Trophoblast cell (in vitro differentiated cells and primary cell): ENCODE measurements at regions not wholly inside any gene's neighbourhood (a gene's known extent, or its start where the extent isn't known, plus 50 kb on each side); places are given as distances from the start of the nearest gene placed in this dataset.

ENCODE experiments used
- DNase-seq, 2 donors: peaks; one replicate each; pipeline ENCODE4 v3.0.0-alpha.2; 2016
- H2AFZ ChIP-seq: 2 replicates; pipeline ENCODE4 v1.6.1; 2013; ENCODE audit warnings: low read length, moderate library complexity, mild to moderate bottlenecking; ENCODE audit not compliant: insufficient read depth, poor library complexity
- H2AK5ac ChIP-seq: 2 replicates; pipeline ENCODE4 v1.6.1; 2013; ENCODE audit warnings: mild to moderate bottlenecking, low read length
- H2BK120ac ChIP-seq: 2 replicates; pipeline ENCODE4 v1.6.1; 2013; ENCODE audit warnings: low read length, mild to moderate bottlenecking, moderate library complexity; ENCODE audit not compliant: insufficient read depth, poor library complexity
- H2BK12ac ChIP-seq: 2 replicates; pipeline ENCODE4 v1.6.1; 2013; ENCODE audit warnings: mild to moderate bottlenecking, low read length, moderate library complexity
- H2BK5ac ChIP-seq: 2 replicates; pipeline ENCODE4 v1.6.1; 2013; ENCODE audit warnings: low read length, low read depth, moderate library complexity, mild to moderate bottlenecking; ENCODE audit not compliant: poor library complexity
- H3K14ac ChIP-seq: 2 replicates; pipeline ENCODE4 v1.6.1; 2013; ENCODE audit warnings: mild to moderate bottlenecking, low read length
- H3K18ac ChIP-seq: 2 replicates; pipeline ENCODE4 v1.6.1; 2013; ENCODE audit warnings: mild to moderate bottlenecking, low read length
- H3K23ac ChIP-seq: 2 replicates; pipeline ENCODE4 v1.6.1; 2013; ENCODE audit warnings: low read length
- H3K27ac ChIP-seq: 2 replicates; pipeline ENCODE4 v1.5.1; 2013; ENCODE audit warnings: low read depth, mild to moderate bottlenecking, inconsistent platforms, low read length, moderate library complexity
- H3K27me3 ChIP-seq: 2 replicates; pipeline ENCODE4 v1.6.1; 2013; ENCODE audit warnings: inconsistent platforms, mild to moderate bottlenecking, low read length, moderate library complexity; ENCODE audit not compliant: insufficient read depth
- H3K36me3 ChIP-seq, 2 experiments: 1 replicate in 1 of 2; 2 replicates in 1 of 2; pipeline ENCODE4 v1.6.1; 2013; ENCODE audit warnings: low read length in 2 of 2, mild to moderate bottlenecking in 2 of 2, moderate library complexity in 1 of 2; ENCODE audit not compliant: insufficient read depth in 2 of 2, control insufficient read depth in 1 of 2
- H3K4ac ChIP-seq: 2 replicates; pipeline ENCODE4 v1.6.1; 2013; ENCODE audit warnings: low read depth, mild to moderate bottlenecking, low read length, moderate library complexity
- H3K4me1 ChIP-seq, 2 experiments: 1 replicate in 1 of 2; 2 replicates in 1 of 2; pipeline ENCODE4 v1.6.1; 2013; ENCODE audit warnings: low read length in 2 of 2, mild to moderate bottlenecking in 2 of 2, moderate library complexity in 1 of 2; ENCODE audit not compliant: insufficient read depth in 2 of 2, control insufficient read depth in 1 of 2
- H3K4me2 ChIP-seq: 2 replicates; pipeline ENCODE4 v1.6.1; 2013; ENCODE audit warnings: inconsistent platforms, mild to moderate bottlenecking, low read length, moderate library complexity
- H3K4me3 ChIP-seq: 2 replicates; pipeline ENCODE4 v1.5.1; 2013; ENCODE audit warnings: mild to moderate bottlenecking, low read depth, low read length, inconsistent platforms
- H3K79me1 ChIP-seq: one replicate; pipeline ENCODE4 v1.6.1; 2013; ENCODE audit warnings: low read length
- H3K79me2 ChIP-seq: 2 replicates; pipeline ENCODE4 v1.6.1; 2013; ENCODE audit warnings: low read length, mild to moderate bottlenecking; ENCODE audit not compliant: control insufficient read depth, insufficient read depth, poor library complexity
- H3K9ac ChIP-seq: 2 replicates; pipeline ENCODE4 v1.6.1; 2013; ENCODE audit warnings: mild to moderate bottlenecking, low read length
- H3K9me3 ChIP-seq: 2 replicates; pipeline ENCODE4 v1.6.1; 2013; ENCODE audit warnings: low read depth, mild to moderate bottlenecking, control low read depth, inconsistent platforms, low read length; ENCODE audit not compliant: insufficient read depth
- H4K12ac ChIP-seq: 2 replicates; pipeline ENCODE4 v1.6.1; 2013; ENCODE audit warnings: low read depth, mild to moderate bottlenecking, low read length, moderate library complexity
- H4K8ac ChIP-seq: 2 replicates; pipeline ENCODE4 v1.6.1; 2013; ENCODE audit warnings: low read depth, mild to moderate bottlenecking, low read length, moderate library complexity
- H4K91ac ChIP-seq: one replicate; pipeline ENCODE4 v1.6.1; 2013; ENCODE audit warnings: low read depth, mild to moderate bottlenecking, low read length, moderate library complexity
- WGBS: extraction: QIAGEN DNeasy Blood & Tissue Kit; methylation state at CpG from one replicate; pipeline ENCODE4 v1.1.7; 2013; ENCODE audit warnings: missing lambda C conversion rate; ENCODE audit not compliant: insufficient read length, insufficient coverage; ENCODE audit errors: extremely low coverage; 5-methylcytosine and 5-hydroxymethylcytosine counted together

DNA sequence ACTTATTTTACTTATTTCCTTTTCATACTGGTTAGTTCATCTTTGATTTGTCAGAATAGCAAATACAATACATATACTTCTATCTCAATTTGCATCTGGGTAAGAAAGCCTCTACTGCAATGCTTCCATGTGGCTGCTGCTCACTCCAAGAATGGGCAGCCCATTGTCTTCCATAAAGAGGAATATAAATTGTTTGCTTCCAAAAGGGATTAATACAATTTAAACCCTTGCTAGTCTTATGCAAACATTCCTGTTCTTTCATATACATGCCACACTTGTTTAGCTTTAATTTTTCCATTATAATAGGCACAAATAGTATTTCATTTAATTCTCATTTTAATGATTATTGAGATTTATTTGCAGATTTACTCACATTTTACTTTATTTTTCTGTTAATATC, 555.4 kb upstream of the POM121L12 start:
- Histone ChIP-seq H3K27ac (no peak overlapping the region), H4K91ac (no peak overlapping the region)

DNA sequence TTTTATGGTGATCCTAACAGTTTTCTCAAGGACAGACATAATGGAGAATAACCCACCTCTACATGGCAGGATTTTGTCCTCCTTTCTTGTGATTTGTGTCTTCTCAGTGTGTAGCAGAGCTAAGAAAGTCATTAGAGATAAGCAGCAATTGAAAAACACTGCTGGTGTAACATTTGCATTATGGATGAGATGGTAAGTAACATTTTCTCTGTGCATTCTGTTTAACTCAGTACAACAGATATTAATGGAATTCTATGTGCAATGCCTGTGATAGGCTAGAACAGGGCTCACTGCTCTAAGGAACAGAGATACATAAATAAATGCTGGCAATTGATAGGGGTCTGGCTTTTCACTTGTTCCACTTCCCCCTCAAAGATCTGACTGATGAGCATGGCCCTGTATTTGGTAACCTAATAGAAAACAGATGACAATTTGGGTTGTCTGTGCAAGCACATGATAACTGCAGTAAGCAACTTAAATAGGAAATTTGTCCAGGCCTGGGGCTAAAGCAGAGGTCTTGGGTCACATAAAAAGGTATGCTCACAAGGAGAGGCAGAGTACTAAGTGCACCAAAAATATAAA, 560.3 kb upstream of the POM121L12 start:
- Histone ChIP-seq H3K23ac (no peak overlapping the region), H4K91ac (no peak overlapping the region), H3K4ac (no peak overlapping the region), H3K14ac (no peak overlapping the region), H4K12ac (no peak overlapping the region), H3K4me3 (no peak overlapping the region), H3K79me2 (no peaks in the 10 kb centered on the region), H2AFZ (no peak overlapping the region), H3K18ac (no peak overlapping the region), H3K4me2 (no peak overlapping the region), H3K36me3 (no peaks in the 10 kb centered on the region), H2BK120ac (no peak overlapping the region), H3K79me1 (no peaks in the 10 kb centered on the region), H3K9ac (no peak overlapping the region), H3K4me1 (no peaks in the 10 kb centered on the region), H3K9me3 (no peaks in the 10 kb centered on the region), H3K27ac (no peak overlapping the region), H3K27me3 (no peaks in the 10 kb centered on the region), H2BK12ac (no peak overlapping the region), H2BK5ac (no peak overlapping the region), H4K8ac (no peak overlapping the region), H2AK5ac (no peak overlapping the region)
- DNase-seq, result no peak

More for the DNA sequence above, 555.4 kb upstream of the POM121L12 start:
- no peak overlapping the region for H3K23ac ChIP-seq
- no peak overlapping the region for H3K4me2 ChIP-seq
- no peak overlapping the region for H2BK120ac ChIP-seq
- H3K79me1 ChIP-seq, result no peaks in the 10 kb centered on the region
- no peak overlapping the region for H3K14ac ChIP-seq
- no peak overlapping the region for H2AK5ac ChIP-seq
- no peaks in the 10 kb centered on the region for H3K4me1 ChIP-seq
- H3K4ac ChIP-seq, result no peak overlapping the region
- no peaks in the 10 kb centered on the region for H3K9me3 ChIP-seq
- H2BK12ac ChIP-seq, result no peak overlapping the region
- H2AFZ ChIP-seq, result no peak overlapping the region
- no peak overlapping the region for H4K12ac ChIP-seq
- no peak overlapping the region for H2BK5ac ChIP-seq
- H3K79me2 ChIP-seq, result no peaks in the 10 kb centered on the region
- no peaks in the 10 kb centered on the region for H3K27me3 ChIP-seq
- no peak overlapping the region for H3K4me3 ChIP-seq
- H3K18ac ChIP-seq, result no peak overlapping the region
- no peaks in the 10 kb centered on the region for H3K36me3 ChIP-seq
- no peak overlapping the region for H3K9ac ChIP-seq
- no peak for DNase-seq
- no peak overlapping the region for H4K8ac ChIP-seq

DNA sequence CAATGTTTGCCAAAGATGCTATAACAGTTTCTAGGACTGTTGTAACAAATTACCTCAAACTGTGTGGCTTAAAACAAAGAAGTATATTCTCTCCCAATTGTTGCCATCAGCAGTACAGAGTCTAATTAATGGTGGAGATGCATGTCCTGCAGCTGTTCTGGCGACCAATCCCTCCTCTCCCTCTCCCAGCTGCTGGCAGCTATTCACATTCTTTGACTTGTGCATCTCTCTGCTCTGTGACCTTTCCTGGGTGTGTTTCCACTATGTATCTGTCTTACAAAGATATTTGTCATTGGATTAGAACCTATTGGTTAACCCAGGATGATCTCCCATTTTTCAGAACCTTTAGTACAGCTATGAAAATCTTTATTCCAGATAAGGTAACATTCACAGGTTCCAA, 561.7 kb upstream of the POM121L12 start:
- no peak overlapping the region for H3K4me2 ChIP-seq
- H2AFZ ChIP-seq, result no peak overlapping the region
- H3K14ac ChIP-seq, result no peak overlapping the region
- H2BK12ac ChIP-seq, result no peak overlapping the region
- H2BK5ac ChIP-seq, result no peak overlapping the region
- no peaks in the 10 kb centered on the region for H3K79me2 ChIP-seq
- no peak overlapping the region for H3K23ac ChIP-seq
- DNase-seq, result no peak
- H3K9ac ChIP-seq, result no peak overlapping the region
- WGBS, result no CpG with 5 or more reads among the region's 1 CpG
- no peaks in the 10 kb centered on the region for H3K79me1 ChIP-seq
- H3K4ac ChIP-seq, result no peak overlapping the region
- no peak overlapping the region for H4K8ac ChIP-seq
- H3K27me3 ChIP-seq, result no peaks in the 10 kb centered on the region
- no peaks in the 10 kb centered on the region for H3K9me3 ChIP-seq
- no peak overlapping the region for H4K12ac ChIP-seq
- no peak overlapping the region for H3K27ac ChIP-seq
- no peak overlapping the region for H2BK120ac ChIP-seq
- no peak overlapping the region for H3K4me3 ChIP-seq
- H2AK5ac ChIP-seq, result no peak overlapping the region
- H3K36me3 ChIP-seq, result no peaks in the 10 kb centered on the region
- no peak overlapping the region for H4K91ac ChIP-seq
- no peaks in the 10 kb centered on the region for H3K4me1 ChIP-seq
- no peak overlapping the region for H3K18ac ChIP-seq

DNA sequence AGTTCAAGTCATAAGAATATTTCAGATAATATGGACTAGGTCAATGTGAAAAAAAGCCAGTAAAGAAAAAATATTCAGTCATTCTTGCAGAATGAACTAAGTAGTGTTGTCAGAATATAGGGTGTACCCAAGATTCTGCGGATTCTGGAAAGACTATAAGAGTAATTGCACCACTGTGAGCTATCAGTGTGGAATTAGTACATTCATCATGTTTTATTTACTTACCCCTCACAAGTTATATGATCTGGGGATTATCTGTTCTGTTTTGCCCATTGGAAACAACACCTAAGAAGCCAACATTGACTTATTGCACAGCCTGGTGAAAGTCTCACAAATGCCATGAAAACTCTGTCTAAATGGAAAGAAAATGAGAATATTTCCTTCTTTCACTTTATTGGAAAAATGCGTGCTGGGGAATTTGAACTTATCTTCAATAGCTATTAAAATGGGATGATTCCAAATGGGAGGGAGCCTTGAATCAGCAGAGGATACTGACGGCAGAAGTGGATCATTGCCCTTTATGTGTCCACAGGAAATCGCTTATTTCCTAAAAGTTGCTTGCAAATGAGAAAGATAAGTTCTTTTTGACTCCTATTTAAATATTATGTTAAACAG, 563.3 kb upstream of the POM121L12 start:
- Histone ChIP-seq H2BK120ac (no peak overlapping the region), H2BK5ac (no peak overlapping the region), H3K9me3 (no peaks in the 10 kb centered on the region), H3K9ac (no peak overlapping the region), H3K4me3 (no peak overlapping the region), H4K91ac (no peak overlapping the region), H4K8ac (no peak overlapping the region), H4K12ac (no peak overlapping the region), H3K4ac (no peak overlapping the region), H3K36me3 (no peaks in the 10 kb centered on the region), H3K18ac (no peak overlapping the region), H2AFZ (no peak overlapping the region), H3K27me3 (no peaks in the 10 kb centered on the region), H3K4me2 (no peak overlapping the region), H3K23ac (no peak overlapping the region), H3K79me1 (no peaks in the 10 kb centered on the region), H3K27ac (no peak overlapping the region), H3K79me2 (no peaks in the 10 kb centered on the region), H3K14ac (no peak overlapping the region), H3K4me1 (no peaks in the 10 kb centered on the region), H2BK12ac (no peak overlapping the region), H2AK5ac (no peak overlapping the region)
- DNase-seq, result no peak
- WGBS, result no CpG with 5 or more reads among the region's 4 CpGs
